ENCODE measurements at regions not wholly inside any gene's neighbourhood (a gene's known extent, or its start where the extent isn't known, plus 50 kb on each side); places are given as distances from the start of the nearest gene placed in this dataset.
A peak's percentile ranks its signal among the peaks of the same experiment; 100 is the strongest.

DNA sequence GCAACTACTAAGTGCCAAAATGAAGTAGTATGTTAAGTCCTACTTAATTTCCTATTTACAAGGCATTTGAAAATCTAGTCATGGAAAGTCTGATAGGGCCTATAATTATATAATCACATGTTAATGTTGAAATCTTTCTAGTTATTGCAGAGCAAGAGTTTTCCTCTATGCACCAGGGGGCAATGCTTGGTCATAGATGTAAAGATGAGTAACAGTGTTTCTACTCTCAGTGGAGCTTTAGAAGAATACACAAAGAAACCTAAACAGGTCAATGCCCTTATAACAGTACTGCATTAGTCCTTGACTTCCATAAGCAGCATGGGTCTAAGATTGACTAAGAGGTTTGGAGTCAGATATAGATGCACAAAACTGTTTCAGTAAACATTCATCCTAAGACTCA is 218.7 kb downstream of the KCTD12 start:
- TF ChIP-seq, protein P1, sequence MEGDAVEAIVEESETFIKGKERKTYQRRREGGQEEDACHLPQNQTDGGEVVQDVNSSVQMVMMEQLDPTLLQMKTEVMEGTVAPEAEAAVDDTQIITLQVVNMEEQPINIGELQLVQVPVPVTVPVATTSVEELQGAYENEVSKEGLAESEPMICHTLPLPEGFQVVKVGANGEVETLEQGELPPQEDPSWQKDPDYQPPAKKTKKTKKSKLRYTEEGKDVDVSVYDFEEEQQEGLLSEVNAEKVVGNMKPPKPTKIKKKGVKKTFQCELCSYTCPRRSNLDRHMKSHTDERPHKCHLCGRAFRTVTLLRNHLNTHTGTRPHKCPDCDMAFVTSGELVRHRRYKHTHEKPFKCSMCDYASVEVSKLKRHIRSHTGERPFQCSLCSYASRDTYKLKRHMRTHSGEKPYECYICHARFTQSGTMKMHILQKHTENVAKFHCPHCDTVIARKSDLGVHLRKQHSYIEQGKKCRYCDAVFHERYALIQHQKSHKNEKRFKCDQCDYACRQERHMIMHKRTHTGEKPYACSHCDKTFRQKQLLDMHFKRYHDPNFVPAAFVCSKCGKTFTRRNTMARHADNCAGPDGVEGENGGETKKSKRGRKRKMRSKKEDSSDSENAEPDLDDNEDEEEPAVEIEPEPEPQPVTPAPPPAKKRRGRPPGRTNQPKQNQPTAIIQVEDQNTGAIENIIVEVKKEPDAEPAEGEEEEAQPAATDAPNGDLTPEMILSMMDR (IDR thresholded peaks at IDR 0.05): peak in 3 of 4 experiments; percentile 40 to 47 (median 46)
- TF ChIP-seq POLR2AphosphoS5 (IDR thresholded peaks at IDR 0.05): no peak
- no peak for TF ChIP-seq EP300 (IDR thresholded peaks at IDR 0.05)
- no peak for TF ChIP-seq POLR2A (IDR thresholded peaks at IDR 0.05)
